ENCODE measurements at regions not wholly inside any gene's neighbourhood (a gene's known extent, or its start where the extent isn't known, plus 50 kb on each side); places are given as distances from the start of the nearest gene placed in this dataset.

DNA sequence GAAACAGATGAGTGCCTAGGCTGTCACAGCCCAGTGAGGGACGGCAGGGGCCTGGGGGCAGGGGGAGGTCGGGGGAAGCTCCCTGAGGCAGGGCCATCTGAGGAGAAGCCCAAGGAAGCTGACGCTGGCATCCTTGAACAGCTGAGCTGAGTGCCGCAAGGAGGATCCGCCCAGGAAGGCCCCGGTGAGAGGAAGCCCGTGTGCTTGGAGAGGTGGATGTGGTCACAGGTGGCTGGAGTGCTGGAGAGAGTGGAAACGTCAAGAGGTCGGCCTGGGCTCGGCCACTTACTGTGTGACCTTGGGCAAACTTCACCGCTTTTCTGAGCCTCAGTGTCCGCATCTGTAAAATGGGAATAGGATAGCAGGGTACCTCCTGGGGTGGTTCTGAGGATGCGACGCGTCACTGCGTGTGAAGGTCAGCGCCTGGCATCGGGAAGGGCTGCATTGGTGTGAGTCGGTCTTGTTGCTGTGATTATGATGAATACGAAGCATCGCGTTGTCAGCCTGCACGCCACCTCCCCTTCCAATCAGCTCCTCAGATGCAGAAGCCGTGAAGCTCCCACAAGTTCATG, 116.1 kb upstream of the PTPN1 start:
- peak overlapping the region; percentile 82 to 92 (median 89) for H3K27ac ChIP-seq
- H3K4me3 ChIP-seq, result no peak overlapping the region
- H3K36me3 ChIP-seq (replicated peaks in 1 of 2), result no peaks in the 10 kb centered on the region
- H3K9me3 ChIP-seq (replicated peaks in 1 of 3), result no peaks in the 10 kb centered on the region
- 80 to 83% (median 81%) methylated on average over 19 to 24 of the region's 24 CpGs for WGBS, 4 donors
- no peak for TF ChIP-seq POLR2A (IDR thresholded peaks at IDR 0.05)
- TF ChIP-seq CTCF (IDR thresholded peaks at IDR 0.05), result no peak
- no peaks in the 10 kb centered on the region for H3K27me3 ChIP-seq
- peaks cover 51% of the 10 kb centered on the region in 2 donors for H3K4me1 ChIP-seq (replicated peaks in 1 of 2)
- intact Hi-C loops (cut with DNase I), result no loop called here
- DNase-seq, result no peak

- intact Hi-C loops (cut with DNase I), result no loop called here
- WGBS, 4 donors, result 62 to 74% (median 70%) methylated on average over 10 to 11 of the region's 11 CpGs
- Histone ChIP-seq H3K4me3 (no peak overlapping the region), H3K27me3 (no peaks in the 10 kb centered on the region), H3K27ac (peak overlapping the region; percentile 82 to 92 (median 89)), H3K9me3 (replicated peaks in 1 of 3) (no peaks in the 10 kb centered on the region), H3K4me1 (replicated peaks in 1 of 2) (peaks cover 51 to 53% of the 10 kb centered on the region in 2 donors), H3K36me3 (replicated peaks in 1 of 2) (no peaks in the 10 kb centered on the region)
- no peak for DNase-seq
- TF ChIP-seq POLR2A (IDR thresholded peaks at IDR 0.05), result no peak
- TF ChIP-seq CTCF (IDR thresholded peaks at IDR 0.05), result no peak
Observed at GRCh38 chr20:50394569-50394968, 115.6 kb upstream of the PTPN1 start.

DNA sequence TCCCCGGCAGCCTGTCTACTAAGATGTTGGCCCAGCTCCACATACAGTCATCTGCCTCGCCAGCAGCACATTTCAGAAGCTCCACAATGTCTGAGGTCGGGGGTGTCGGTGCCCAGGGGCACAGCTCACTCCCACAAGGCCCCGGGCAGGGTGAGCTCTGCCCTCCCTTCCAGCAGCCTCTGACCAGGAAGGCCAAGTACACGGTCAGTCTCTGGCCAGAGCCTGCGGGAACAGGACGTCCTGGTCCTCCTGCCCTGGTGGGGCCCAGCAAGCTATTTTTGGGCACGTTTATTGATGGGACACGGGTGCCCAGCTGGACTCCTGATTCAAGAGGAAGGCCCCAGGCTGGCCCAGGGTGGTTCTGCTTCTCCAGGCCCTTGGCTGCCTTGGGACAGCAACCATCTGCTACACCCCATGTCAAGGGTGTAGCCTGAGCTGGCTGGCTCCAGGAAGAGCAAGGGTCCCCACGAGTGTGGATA, 114.9 kb upstream of the PTPN1 start:
- Histone ChIP-seq H3K9me3 (replicated peaks in 1 of 3) (no peaks in the 10 kb centered on the region), H3K27ac (peak overlapping the region; percentile 82 to 92 (median 89)), H3K4me3 (no peak overlapping the region), H3K36me3 (replicated peaks in 1 of 2) (no peaks in the 10 kb centered on the region), H3K4me1 (replicated peaks in 1 of 2) (peaks cover 49 to 51% of the 10 kb centered on the region in 2 donors), H3K27me3 (no peaks in the 10 kb centered on the region)
- intact Hi-C loops (cut with DNase I), result no loop called here
- TF ChIP-seq CTCF (IDR thresholded peaks at IDR 0.05) (no peak), POLR2A (IDR thresholded peaks at IDR 0.05) (peak in 1 of 2 donors; percentile 70)
- WGBS, 4 donors, result 11 to 18% (median 18%) methylated on average over 2 to 11 of the region's 11 CpGs
- DNase-seq, result peak; percentile 87 to 97 (median 95)

GRCh38 chr20:50395914-50396488, 114.2 kb upstream of the PTPN1 start:
- intact Hi-C loops (cut with DNase I), result no loop called here
- 81 to 89% (median 84%) methylated on average over 12 to 14 of the region's 14 CpGs for WGBS, 4 donors
- Histone ChIP-seq H3K27me3 (no peaks in the 10 kb centered on the region), H3K4me3 (no peak overlapping the region), H3K27ac (peak overlapping the region; percentile 82 to 92 (median 89)), H3K36me3 (replicated peaks in 1 of 2) (no peaks in the 10 kb centered on the region), H3K9me3 (replicated peaks in 1 of 3) (no peaks in the 10 kb centered on the region), H3K4me1 (replicated peaks in 1 of 2) (peaks cover 42 to 48% of the 10 kb centered on the region in 2 donors)
- DNase-seq, result no peak
- no peak for TF ChIP-seq CTCF (IDR thresholded peaks at IDR 0.05)
- no peak for TF ChIP-seq POLR2A (IDR thresholded peaks at IDR 0.05)

Measured in adrenal gland (tissue), 9 donors.